ENCODE measurements at regions not wholly inside any gene's neighbourhood (a gene's known extent, or its start where the extent isn't known, plus 50 kb on each side); places are given as distances from the start of the nearest gene placed in this dataset.

GRCh38 chr17:55575058-55575636 is 63.9 kb upstream of the SMIM36 start:
- no peak for TF ChIP-seq CTCF (IDR thresholded peaks at IDR 0.05; ENCODE audit: low read length)
- no peak for TF ChIP-seq EZH2 (optimal IDR thresholded peaks at IDR 0.05; ENCODE audit: low read depth, low read length)
